Stimulated activated CD4-positive, alpha-beta T cell treated with anti-CD3 and anti-CD28 coated beads, Interleukin-1b, Interleukin-23, amount 100 ng/mL, for 1 hour (primary cell): ENCODE measurements at regions not wholly inside any gene's neighbourhood (a gene's known extent, or its start where the extent isn't known, plus 50 kb on each side); places are given as distances from the start of the nearest gene placed in this dataset.
A peak's percentile ranks its signal among the peaks of the same experiment; 100 is the strongest.
"Not testable (repeated sequence)": the region's sequence is repeated elsewhere in the genome, so short reads cannot be mapped to it uniquely, and the experiment has no call there.

Experiments used
- DNase-seq, 2 donors: peaks; one replicate each; pipeline ENCODE4 v3.0.0-alpha.2; 2020; ENCODE audit warnings: low read depth in 2 of 2

- DNase-seq = no peak
Measured at GRCh38 chr20:26216025-26216424, 519.4 kb upstream of the ZNF337 start.

- no peak for DNase-seq
Measured at GRCh38 chr20:26214991-26215390, 518.3 kb upstream of the ZNF337 start.

GRCh38 chr20:26209171-26209941 lies 512.7 kb upstream of the ZNF337 start:
- DNase-seq = no peak

- peak in 1 of 2 donors; percentile 16 for DNase-seq
Measured at GRCh38 chr20:26208296-26209091, 511.8 kb upstream of the ZNF337 start.

GRCh38 chr20:26207967-26208295 lies 511.3 kb upstream of the ZNF337 start:
- DNase-seq = peak in 1 of 2 donors; percentile 4

GRCh38 chr20:26207237-26207966 lies 510.7 kb upstream of the ZNF337 start:
- DNase-seq = no peak

GRCh38 chr20:26205350-26205749 lies 508.7 kb upstream of the ZNF337 start:
- DNase-seq = no peak

GRCh38 chr20:26201026-26201425 lies 504.4 kb upstream of the ZNF337 start:
- not testable (repeated sequence) for DNase-seq

GRCh38 chr20:26187329-26187728 lies 490.7 kb upstream of the ZNF337 start:
- not testable (repeated sequence) for DNase-seq

- not testable (repeated sequence) for DNase-seq
Measured at GRCh38 chr20:26183720-26184119, 487.1 kb upstream of the ZNF337 start.

- not testable (repeated sequence) for DNase-seq
Measured at GRCh38 chr20:26181364-26181763, 484.7 kb upstream of the ZNF337 start.

- DNase-seq = not testable (repeated sequence)
Measured at GRCh38 chr20:26171875-26172274, 475.2 kb upstream of the ZNF337 start.

GRCh38 chr20:26169506-26169905 lies 472.9 kb upstream of the ZNF337 start:
- no peak for DNase-seq

GRCh38 chr20:26167499-26167898 lies 470.8 kb upstream of the ZNF337 start:
- no peak for DNase-seq

- DNase-seq = no peak
Measured at GRCh38 chr20:26163890-26164289, 467.2 kb upstream of the ZNF337 start.

- not testable (repeated sequence) for DNase-seq
Measured at GRCh38 chr20:26163151-26163550, 466.5 kb upstream of the ZNF337 start.

- not testable (repeated sequence) for DNase-seq
Measured at GRCh38 chr20:26161741-26162140, 465.1 kb upstream of the ZNF337 start.

- DNase-seq = not testable (repeated sequence)
Measured at GRCh38 chr20:26160916-26161315, 464.3 kb upstream of the ZNF337 start.

- DNase-seq = no peak
Measured at GRCh38 chr20:26154224-26154623, 457.6 kb upstream of the ZNF337 start.

- DNase-seq = no peak
Measured at GRCh38 chr20:26135325-26136110, 438.9 kb upstream of the ZNF337 start.

GRCh38 chr20:26134606-26135005 lies 438.0 kb upstream of the ZNF337 start:
- no peak for DNase-seq

- not testable (repeated sequence) for DNase-seq
Measured at GRCh38 chr20:26133794-26134193, 437.1 kb upstream of the ZNF337 start.
